Stimulated activated CD4-positive, alpha-beta T cell treated with anti-CD3 and anti-CD28 coated beads, TNF-alpha, amount 100 ng/mL, for 48 hours (primary cell): ENCODE measurements at regions not wholly inside any gene's neighbourhood (a gene's known extent, or its start where the extent isn't known, plus 50 kb on each side); places are given as distances from the start of the nearest gene placed in this dataset.
"Not testable (repeated sequence)": the region's sequence is repeated elsewhere in the genome, so short reads cannot be mapped to it uniquely, and the experiment has no call there.

ENCODE experiments used
- DNase-seq, 3 donors: peaks; one replicate each; pipeline ENCODE4 v3.0.0-alpha.2; 2020; ENCODE audit warnings: low read depth in 3 of 3

- DNase-seq, result no peak
These were observed 284.3 kb downstream of the RWDD3 start for GRCh38 chr1:95518310-95518709.

GRCh38 chr1:95520390-95520789 is 286.4 kb downstream of the RWDD3 start:
- no peak for DNase-seq

GRCh38 chr1:95532335-95532734 is 298.3 kb downstream of the RWDD3 start:
- no peak for DNase-seq

- DNase-seq, result no peak
These were observed 301.0 kb downstream of the RWDD3 start for GRCh38 chr1:95534985-95535384.

GRCh38 chr1:95535614-95536013 is 301.6 kb downstream of the RWDD3 start:
- DNase-seq, result no peak

GRCh38 chr1:95536501-95536900 is 302.5 kb downstream of the RWDD3 start:
- no peak for DNase-seq

- no peak for DNase-seq
These were observed 303.2 kb downstream of the RWDD3 start for GRCh38 chr1:95537176-95537575.

- DNase-seq, result not testable (repeated sequence)
These were observed 304.2 kb downstream of the RWDD3 start for GRCh38 chr1:95538242-95538641.

- no peak for DNase-seq
These were observed 308.9 kb downstream of the RWDD3 start for GRCh38 chr1:95542936-95543335.

- no peak for DNase-seq
These were observed 313.0 kb downstream of the RWDD3 start for GRCh38 chr1:95547005-95547404.

GRCh38 chr1:95548211-95548610 is 314.2 kb downstream of the RWDD3 start:
- no peak for DNase-seq

- DNase-seq, result no peak
These were observed 317.2 kb downstream of the RWDD3 start for GRCh38 chr1:95551201-95551600.

- no peak for DNase-seq
These were observed 319.6 kb downstream of the RWDD3 start for GRCh38 chr1:95553595-95553994.

GRCh38 chr1:95554408-95554807 is 320.4 kb downstream of the RWDD3 start:
- no peak for DNase-seq

- DNase-seq, result no peak
These were observed 324.8 kb downstream of the RWDD3 start for GRCh38 chr1:95558791-95559190.

GRCh38 chr1:95561346-95561745 is 327.3 kb downstream of the RWDD3 start:
- no peak for DNase-seq

GRCh38 chr1:95562230-95562629 is 328.2 kb downstream of the RWDD3 start:
- no peak for DNase-seq

GRCh38 chr1:95572002-95572401 is 338.0 kb downstream of the RWDD3 start:
- DNase-seq, result no peak

- DNase-seq, result no peak
These were observed 339.0 kb downstream of the RWDD3 start for GRCh38 chr1:95572962-95573361.

- no peak for DNase-seq
These were observed 341.3 kb downstream of the RWDD3 start for GRCh38 chr1:95575291-95575690.

- no peak for DNase-seq
These were observed 344.5 kb downstream of the RWDD3 start for GRCh38 chr1:95578462-95578861.

GRCh38 chr1:95582191-95582590 is 348.2 kb downstream of the RWDD3 start:
- DNase-seq, result no peak

GRCh38 chr1:95582746-95583145 is 348.7 kb downstream of the RWDD3 start:
- no peak for DNase-seq

GRCh38 chr1:95583661-95584210 is 349.7 kb downstream of the RWDD3 start:
- no peak for DNase-seq
